ENCODE measurements at regions not wholly inside any gene's neighbourhood (a gene's known extent, or its start where the extent isn't known, plus 50 kb on each side); places are given as distances from the start of the nearest gene placed in this dataset.
"Not testable (repeated sequence)": the region's sequence is repeated elsewhere in the genome, so short reads cannot be mapped to it uniquely, and the experiment has no call there.

DNA sequence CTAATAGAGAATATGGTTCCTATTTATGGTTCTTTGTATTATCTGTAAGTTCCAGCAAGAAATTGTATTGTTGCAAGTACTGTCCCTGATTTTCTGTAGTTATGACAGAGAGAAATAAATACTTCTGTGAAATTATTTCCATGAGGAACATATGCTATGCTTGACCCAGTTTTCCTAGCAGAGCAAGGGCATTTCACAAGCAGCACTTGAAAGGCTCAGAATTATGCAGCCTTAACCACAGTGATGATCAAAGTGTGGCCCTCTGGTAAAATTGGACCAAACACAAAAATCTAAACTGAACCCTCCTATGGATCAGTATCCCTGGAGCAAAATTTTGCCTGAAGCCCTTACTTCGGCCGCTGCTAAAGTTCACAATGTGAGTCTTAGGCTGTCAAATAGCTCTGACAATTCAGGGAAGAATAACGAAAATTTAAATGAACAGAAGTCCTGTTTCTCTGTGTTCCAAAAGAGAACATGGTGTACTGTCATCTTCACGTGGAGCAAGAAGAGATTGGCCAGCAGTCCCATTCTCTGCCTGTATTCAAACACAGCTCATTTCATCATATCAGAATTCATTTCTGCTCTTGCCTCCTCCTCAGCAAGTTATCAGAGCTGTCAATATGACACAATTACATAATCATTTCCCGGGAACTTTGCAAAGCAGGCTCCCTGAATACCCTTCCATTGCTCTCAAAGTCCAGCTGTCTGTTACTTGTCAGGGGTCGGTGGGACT is 471.9 kb downstream of the RPS29 start:
- DNase-seq (ENCODE audit: low spot score), result peak; percentile 7

DNA sequence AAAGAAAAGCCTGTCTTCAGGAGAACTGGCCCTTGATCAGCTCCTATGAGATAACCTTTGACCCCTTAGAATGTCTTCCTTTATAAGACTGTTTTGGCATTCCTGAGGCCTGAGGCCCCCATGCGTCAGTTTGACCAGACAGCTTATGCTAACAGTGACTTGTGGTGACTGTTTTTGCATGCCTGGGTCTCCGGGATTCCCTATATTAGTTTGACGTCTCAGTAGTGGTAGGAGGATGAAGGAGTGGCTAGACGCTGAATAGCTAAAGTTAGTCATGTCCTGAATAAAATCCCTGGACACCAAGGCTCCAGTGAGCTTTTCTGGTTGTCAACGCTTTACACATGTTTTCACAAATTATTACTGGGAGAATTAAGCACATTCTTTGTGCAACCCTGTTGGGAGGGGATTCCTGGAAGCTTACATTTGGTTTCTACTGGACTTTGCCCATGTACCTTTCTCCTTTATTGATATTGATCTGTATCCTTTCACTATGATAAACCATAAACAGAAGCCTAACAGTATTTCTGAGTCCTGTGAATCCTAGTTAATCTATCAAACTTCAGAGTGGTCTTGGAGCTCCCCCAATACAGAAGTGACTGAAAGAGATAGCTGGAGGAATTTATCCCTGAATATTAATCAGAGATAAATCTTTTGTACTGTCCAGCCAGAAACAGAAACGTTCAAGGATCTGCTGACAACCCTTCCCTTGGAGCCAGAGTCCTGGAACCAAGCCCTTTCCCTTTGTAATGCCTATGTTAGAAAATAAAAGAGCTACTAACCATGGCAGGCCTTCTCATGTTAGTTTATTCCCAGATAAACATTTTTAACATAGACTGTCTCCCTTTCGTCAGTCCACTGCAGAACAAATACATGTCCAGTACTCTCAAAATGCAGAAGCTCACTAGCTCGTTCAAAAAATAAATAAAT is 479.2 kb downstream of the RPS29 start:
- DNase-seq (ENCODE audit: low spot score), result no peak

GRCh38 chr14:49105956-49106355 is 480.2 kb downstream of the RPS29 start:
- DNase-seq (ENCODE audit: low spot score), result no peak

DNA sequence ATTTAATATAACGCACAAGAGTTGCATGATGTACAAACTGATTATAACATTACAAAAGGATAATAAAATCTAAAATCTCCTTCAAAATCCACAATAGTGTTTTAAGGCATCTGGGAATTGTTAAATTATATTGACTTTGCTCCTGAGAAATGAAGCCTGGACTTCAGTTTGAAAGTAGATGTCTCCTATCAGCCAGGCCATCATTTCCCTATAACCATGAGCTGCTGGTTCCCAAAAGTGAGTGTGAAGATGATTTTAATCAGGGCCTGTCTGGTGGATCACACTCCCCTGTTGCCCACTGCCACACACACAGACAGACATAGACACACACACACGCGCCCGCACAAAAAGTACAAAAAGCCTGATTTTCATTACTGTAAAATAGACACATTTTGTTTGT is 480.7 kb downstream of the RPS29 start:
- no peak for DNase-seq (ENCODE audit: low spot score)

GRCh38 chr14:49092345-49092744 is 493.8 kb downstream of the RPS29 start:
- no peak for DNase-seq (ENCODE audit: low spot score)

GRCh38 chr14:49089107-49089506 is 497.1 kb downstream of the RPS29 start:
- no peak for DNase-seq (ENCODE audit: low spot score)

DNA sequence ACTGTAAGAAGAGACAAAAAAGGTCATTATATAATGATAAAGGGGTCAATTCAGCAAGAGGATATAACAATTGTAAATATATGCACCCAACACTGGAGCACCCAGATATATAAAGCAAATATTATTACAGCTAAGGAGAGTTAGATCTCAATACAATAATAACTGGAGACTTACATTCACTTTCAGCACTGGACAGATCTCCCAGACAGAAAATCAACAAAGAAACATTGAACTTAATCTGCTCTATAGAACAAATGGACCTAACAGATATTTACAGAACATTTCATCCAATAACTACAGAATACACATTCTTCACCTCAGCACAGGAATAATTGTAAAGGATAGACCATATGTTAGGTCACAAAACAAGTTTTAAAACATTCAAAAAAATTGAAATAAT is 512.9 kb downstream of the RPS29 start:
- DNase-seq (ENCODE audit: low spot score), result not testable (repeated sequence)

DNA sequence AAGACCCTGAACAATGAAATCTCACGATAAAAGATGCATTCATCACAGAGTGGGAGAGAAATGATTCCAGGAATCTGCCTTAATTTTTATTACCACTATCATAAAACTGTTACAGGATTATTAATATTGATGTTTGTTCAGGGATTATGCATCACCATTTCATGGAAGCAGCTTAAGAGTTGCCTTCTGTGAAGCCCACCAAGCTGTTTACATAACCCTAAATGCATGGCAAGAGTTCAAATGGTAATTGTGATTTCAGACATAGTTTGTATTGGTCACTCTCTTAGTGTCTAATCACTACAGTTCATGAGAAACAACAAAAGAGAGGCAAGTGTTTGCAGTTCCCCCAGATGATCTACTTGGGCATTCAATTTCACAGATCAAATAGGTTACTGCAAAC is 527.7 kb downstream of the RPS29 start:
- DNase-seq (ENCODE audit: low spot score), result no peak

DNA sequence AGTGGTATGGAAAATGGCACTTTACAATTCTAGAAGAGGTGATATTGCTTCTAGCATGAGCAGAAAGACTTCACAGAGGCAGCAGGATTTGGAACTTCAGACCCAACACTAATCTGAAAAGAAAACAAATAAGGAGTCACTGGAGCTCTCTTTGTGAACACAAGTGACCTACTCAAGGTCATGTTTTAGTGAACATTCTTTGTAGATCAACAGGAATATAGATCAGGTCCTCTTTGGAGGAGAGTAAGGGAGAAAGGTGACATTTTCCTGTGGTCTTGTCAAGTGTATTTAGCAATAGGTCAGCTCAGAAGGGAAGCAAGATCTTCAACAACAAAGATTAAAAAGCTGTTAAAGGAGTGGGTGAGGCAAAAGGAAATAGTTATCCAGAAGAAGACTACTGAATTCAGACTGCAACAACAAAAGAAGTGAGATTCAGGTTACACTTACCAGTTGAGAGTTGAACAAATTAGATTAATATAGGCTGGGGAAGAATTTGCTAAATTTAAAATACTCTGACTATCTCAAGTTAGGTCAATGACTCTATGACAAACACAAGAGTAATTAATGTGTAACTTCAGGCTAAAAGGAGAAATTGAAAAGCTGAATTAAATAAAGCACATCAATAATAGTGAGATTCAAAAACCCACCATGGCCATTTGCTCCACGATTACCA is 528.2 kb downstream of the RPS29 start:
- no peak for DNase-seq (ENCODE audit: low spot score)

DNA sequence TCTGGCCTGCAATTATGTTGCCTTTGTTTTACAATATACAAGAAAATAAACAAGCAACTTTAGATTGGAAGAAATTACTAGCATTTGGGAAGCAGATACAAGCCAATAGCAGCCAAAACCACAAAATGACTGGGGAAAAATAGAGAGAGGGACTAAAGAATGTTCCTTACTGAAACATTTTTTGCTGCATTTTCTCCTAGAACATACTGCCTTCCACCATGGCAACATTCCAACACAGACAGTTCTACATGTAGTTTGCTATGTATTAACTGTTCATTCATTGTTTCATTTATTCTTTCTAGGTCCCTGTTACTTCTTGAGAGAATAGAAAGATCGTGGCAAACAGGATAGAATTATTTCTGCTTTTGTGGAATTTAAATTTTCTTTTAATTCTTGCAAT is 530.2 kb downstream of the RPS29 start:
- DNase-seq (ENCODE audit: low spot score), result no peak

- DNase-seq (ENCODE audit: low spot score), result no peak
Measured at GRCh38 chr14:49052521-49052920, 533.7 kb downstream of the RPS29 start.

GRCh38 chr14:49051328-49052060 is 534.7 kb downstream of the RPS29 start:
- no peak for DNase-seq (ENCODE audit: low spot score)

DNA sequence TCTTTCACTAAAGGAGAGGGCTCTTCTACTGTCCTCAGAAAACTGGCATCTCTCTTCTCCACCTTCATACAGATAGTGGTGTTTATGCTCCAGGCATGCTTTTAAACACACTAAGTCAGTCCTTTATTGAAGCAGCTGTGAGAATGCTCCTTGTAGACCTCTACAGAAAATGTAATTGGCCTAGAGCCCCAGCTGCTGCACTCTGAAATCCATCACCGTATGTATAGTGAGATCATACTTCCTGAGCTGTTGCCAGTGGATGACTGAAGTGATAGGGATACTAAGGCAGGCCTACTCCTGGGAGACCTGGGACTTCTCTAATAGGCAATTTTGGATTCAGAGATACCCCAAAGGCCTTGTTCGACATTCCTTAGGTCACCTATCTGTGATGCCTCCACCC is 535.4 kb downstream of the RPS29 start:
- no peak for DNase-seq (ENCODE audit: low spot score)

- peak; percentile 45 for DNase-seq (ENCODE audit: low spot score)
Measured at GRCh38 chr14:49049711-49050110, 536.5 kb downstream of the RPS29 start.

DNA sequence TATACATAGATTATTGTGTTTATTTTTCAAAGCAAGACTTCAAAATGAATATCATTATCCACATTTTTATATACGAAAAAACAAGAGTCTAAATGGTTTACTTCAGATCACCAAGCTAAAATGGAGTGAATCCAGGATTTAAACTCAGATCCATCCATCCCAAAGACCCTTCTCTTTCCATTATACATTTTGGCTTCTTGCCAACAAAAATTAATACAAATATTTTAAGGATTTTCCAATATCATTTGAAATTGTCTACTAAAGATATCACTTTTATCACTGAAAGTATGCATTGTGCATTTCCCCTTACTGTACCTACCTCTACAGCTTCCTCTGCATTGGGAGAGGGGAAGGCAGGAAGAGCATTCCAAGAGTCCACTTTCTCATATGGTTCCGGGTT is 541.2 kb downstream of the RPS29 start:
- DNase-seq (ENCODE audit: low spot score), result no peak

DNA sequence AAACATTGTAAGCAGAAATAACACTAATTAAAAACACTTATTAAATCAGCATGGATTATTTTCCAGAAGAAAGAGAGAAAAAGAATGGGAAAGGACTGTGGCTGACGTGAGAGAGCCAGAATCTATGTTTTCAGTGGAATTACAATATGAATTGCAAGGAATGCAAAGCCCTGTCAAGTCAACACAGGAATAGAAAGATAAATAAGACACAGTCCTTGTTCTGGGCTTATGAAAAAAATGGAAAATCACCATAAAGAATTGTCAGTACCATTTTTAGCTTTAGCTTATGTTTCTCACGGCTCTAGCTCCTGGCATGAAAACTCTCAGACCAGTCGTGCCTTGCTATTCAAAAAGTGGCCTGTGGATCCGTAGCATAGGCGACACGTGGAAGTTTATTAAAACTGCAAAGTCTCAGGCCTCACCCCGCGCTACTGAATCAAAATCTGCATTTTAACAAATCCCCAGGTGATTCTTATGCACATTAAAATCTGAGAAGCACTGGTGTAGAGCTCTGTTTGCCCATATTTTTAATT is 549.1 kb downstream of the RPS29 start:
- DNase-seq (ENCODE audit: low spot score), result no peak

DNA sequence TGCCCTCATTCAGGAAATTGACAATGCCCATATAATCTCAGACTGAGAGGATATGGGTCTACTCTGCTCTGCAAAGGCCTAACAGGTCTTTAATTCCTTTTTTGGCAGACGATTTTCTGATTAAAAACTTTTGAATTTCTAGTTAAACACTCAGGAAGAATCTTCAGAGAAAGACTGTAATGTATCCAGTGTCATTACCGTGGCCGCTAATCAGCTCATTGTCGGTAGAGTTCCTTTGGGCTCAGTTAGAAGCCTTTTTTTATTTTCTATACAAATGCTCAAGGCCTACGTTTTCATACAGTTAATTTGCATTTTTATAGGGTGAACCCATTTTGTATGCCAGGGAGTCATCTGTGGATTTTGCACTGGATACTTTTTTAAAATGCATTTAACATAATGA is 549.9 kb downstream of the RPS29 start:
- DNase-seq (ENCODE audit: low spot score), result no peak

GRCh38 chr14:49033131-49033530 is 553.0 kb downstream of the RPS29 start:
- no peak for DNase-seq (ENCODE audit: low spot score)

- DNase-seq (ENCODE audit: low spot score), result not testable (repeated sequence)
Measured at GRCh38 chr14:49031710-49032109, 554.5 kb downstream of the RPS29 start.

DNA sequence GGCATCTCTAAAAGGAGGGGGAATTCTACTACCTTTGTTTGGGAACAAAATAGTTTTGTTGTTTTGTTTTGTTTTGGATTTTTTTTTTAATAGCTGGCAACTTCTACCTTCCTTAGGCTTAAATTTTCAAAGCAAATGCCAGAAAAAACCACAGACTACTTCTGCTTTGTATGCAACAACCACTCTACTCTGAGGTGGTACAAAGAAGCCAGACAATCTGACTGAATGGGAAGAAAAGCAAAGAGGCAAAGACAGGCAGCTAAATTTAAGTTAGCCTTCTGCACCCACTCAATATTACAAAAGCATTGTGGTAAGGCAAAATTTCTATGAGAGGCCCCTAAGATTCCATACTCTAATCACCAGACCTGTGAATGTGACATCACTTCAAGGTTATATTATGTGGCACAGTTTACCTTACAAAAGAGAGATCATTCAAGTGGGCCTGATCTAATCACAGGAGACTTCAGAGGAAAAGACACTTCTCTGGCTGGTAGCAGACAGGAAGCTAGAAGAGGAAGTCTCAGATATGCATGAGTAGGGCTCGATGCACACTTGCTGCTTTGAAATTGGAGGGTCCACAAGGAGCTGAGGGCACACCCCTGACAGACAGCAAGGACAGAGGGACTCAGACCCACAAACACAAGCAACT is 566.6 kb downstream of the RPS29 start:
- DNase-seq (ENCODE audit: low spot score), result peak; percentile 2

GRCh38 chr14:49017447-49017846 is 568.7 kb downstream of the RPS29 start:
- DNase-seq (ENCODE audit: low spot score), result no peak
